Caco-2 (cell line): ENCODE measurements at regions not wholly inside any gene's neighbourhood (a gene's known extent, or its start where the extent isn't known, plus 50 kb on each side); places are given as distances from the start of the nearest gene placed in this dataset.

Source experiments
- BruUV-seq: library from RNA; stranded (reverse); fragments of 400-500 nt; replicated peaks from 2 replicates; lab custom pipeline; 2021; lab: Mats Ljungman, UMichigan
- CTCF ChIA-PET: fragments of 300-600 bp; sonication (Branson Sonifier 250); formaldehyde crosslinking; loops from one replicate; lab custom pipeline; 2022; ENCODE audit warnings: antibody characterized with exemption; lab: Charles Lee
- POLR2A ChIA-PET: fragments of 300-600 bp; sonication (Branson Sonifier 250); formaldehyde crosslinking; loops from one replicate; lab custom pipeline; 2022; ENCODE audit warnings: antibody characterized with exemption; lab: Charles Lee
- DNase-seq, 2 experiments: peaks; one replicate each; pipeline versions ENCODE4 v3.0.0 to v3.0.0-alpha.2; 2020 to 2022
- H3K27me3 ChIP-seq: replicated peaks from 2 replicates; pipeline ENCODE4 v1.6.0; 2011; ENCODE audit warnings: low read length; ENCODE audit not compliant: control insufficient read depth, insufficient read depth
- H3K36me3 ChIP-seq: 2 replicates; pipeline ENCODE4 v1.5.1; 2011; ENCODE audit warnings: low read length; ENCODE audit not compliant: control insufficient read depth, insufficient read depth
- H3K4me1 ChIP-seq: fragments of 250-450 bp; sonication (Bioruptor Pico); 2 replicates; pipeline ENCODE4 v1.5.1; 2020; ENCODE audit warnings: mild to moderate bottlenecking
- H3K4me3 ChIP-seq: 2 replicates; pipeline ENCODE4 v1.5.1; 2011; ENCODE audit warnings: low read depth, mild to moderate bottlenecking, control low read depth, low read length
- H3K9me3 ChIP-seq: fragments of 250-450 bp; sonication (Bioruptor Pico); 2 replicates; pipeline ENCODE4 v1.5.1; 2020; ENCODE audit warnings: mild to moderate bottlenecking, moderate library complexity
- H3K27ac Mint-ChIP-seq: one replicate; pipeline ENCODE4 v1.8.0; 2022; ENCODE audit warnings: mixed read lengths; ENCODE audit not compliant: unreplicated experiment
- H3K27me3 Mint-ChIP-seq: one replicate; pipeline ENCODE4 v1.8.0; 2022; ENCODE audit warnings: mixed read lengths; ENCODE audit not compliant: insufficient read depth, unreplicated experiment
- H3K36me3 Mint-ChIP-seq: one replicate; pipeline ENCODE4 v1.8.0; 2022; ENCODE audit warnings: mild to moderate bottlenecking, mixed read lengths; ENCODE audit not compliant: insufficient read depth, unreplicated experiment
- H3K4me1 Mint-ChIP-seq: one replicate; pipeline ENCODE4 v1.8.0; 2022; ENCODE audit warnings: low read depth, mixed read lengths; ENCODE audit not compliant: unreplicated experiment
- H3K4me3 Mint-ChIP-seq: one replicate; pipeline ENCODE4 v1.8.0; 2022; ENCODE audit warnings: mild to moderate bottlenecking, moderate library complexity, mixed read lengths; ENCODE audit not compliant: unreplicated experiment
- H3K9me3 Mint-ChIP-seq: one replicate; pipeline ENCODE4 v1.8.0; 2022; ENCODE audit warnings: mixed read lengths; ENCODE audit not compliant: unreplicated experiment
- CTCF ChIP-seq, 2 experiments: fragments of 200-600 bp in 1 of 2; IDR thresholded peaks; 1 replicate in 1 of 2; 2 replicates in 1 of 2; pipeline versions ENCODE4 v1.5.1 to v1.8.0; 2011 to 2022; ENCODE audit warnings: antibody characterized with exemption in 1 of 2, control low read depth in 1 of 2, inconsistent platforms in 1 of 2, low read depth in 1 of 2, low read length in 1 of 2, mild to moderate bottlenecking in 1 of 2, moderate library complexity in 1 of 2; ENCODE audit not compliant: insufficient read depth in 1 of 2, severe bottlenecking in 1 of 2, unreplicated experiment in 1 of 2
- intact Hi-C: fragments of 100-400 bp; cut with micrococcal nuclease; formaldehyde crosslinking; loops from one replicate; pipeline ENCODE4 v1.10.0; 2022; ENCODE audit not compliant: unreplicated experiment

GRCh38 chr19:27741236-27741635 lies 1471.7 kb downstream of the UQCRFS1 start:
- CTCF ChIA-PET: no interaction called here
- H3K27ac Mint-ChIP-seq: no peak overlapping the region

GRCh38 chr19:27740396-27740795 lies 1472.6 kb downstream of the UQCRFS1 start:
- Histone ChIP-seq H3K4me1 (no peaks in the 10 kb centered on the region), H3K27me3 (no peaks in the 10 kb centered on the region), H3K9me3 (0 out of 2 replicates have a peak, but pooled peaks cover 3% of the 10 kb centered on the region), H3K36me3 (no peaks in the 10 kb centered on the region), H3K4me3 (no peak overlapping the region)
- no peak for TF ChIP-seq CTCF (IDR thresholded peaks at IDR 0.05; ENCODE audit: insufficient read depth in 1 of 2, low read depth in 1 of 2, low read length in 1 of 2, severe bottlenecking in 1 of 2, unreplicated experiment in 1 of 2)
- ChIA-PET CTCF (no interaction called here), POLR2A (no interaction called here)
- Mint-ChIP-seq H3K9me3 (peaks cover 41% of the 10 kb centered on the region), H3K27ac (no peak overlapping the region), H3K36me3 (no peaks in the 10 kb centered on the region), H3K27me3 (no peaks in the 10 kb centered on the region), H3K4me1 (no peaks in the 10 kb centered on the region), H3K4me3 (no peak overlapping the region)
- BruUV-seq: no TSS peak
- intact Hi-C loops: no loop called here
- DNase-seq: no peak

More at GRCh38 chr19:27741236-27741635, 1471.7 kb downstream of the UQCRFS1 start:
- Histone ChIP-seq H3K4me3 (no peak overlapping the region), H3K27me3 (no peaks in the 10 kb centered on the region), H3K4me1 (no peaks in the 10 kb centered on the region), H3K36me3 (no peaks in the 10 kb centered on the region), H3K9me3 (0 out of 2 replicates have a peak, but pooled peaks cover 3% of the 10 kb centered on the region)
- peaks cover 39% of the 10 kb centered on the region for H3K9me3 Mint-ChIP-seq
- no peaks in the 10 kb centered on the region for H3K27me3 Mint-ChIP-seq
- no peak for DNase-seq
- no TSS peak for BruUV-seq
- no peak overlapping the region for H3K4me3 Mint-ChIP-seq
- POLR2A ChIA-PET: no interaction called here
- intact Hi-C loops: no loop called here
- TF ChIP-seq CTCF (IDR thresholded peaks at IDR 0.05; ENCODE audit: insufficient read depth in 1 of 2, low read depth in 1 of 2, low read length in 1 of 2, severe bottlenecking in 1 of 2, unreplicated experiment in 1 of 2): no peak
- H3K4me1 Mint-ChIP-seq: no peaks in the 10 kb centered on the region
- no peaks in the 10 kb centered on the region for H3K36me3 Mint-ChIP-seq

GRCh38 chr19:27738569-27739193 lies 1474.3 kb downstream of the UQCRFS1 start:
- Mint-ChIP-seq H3K27ac (no peak overlapping the region), H3K36me3 (no peaks in the 10 kb centered on the region), H3K4me1 (no peaks in the 10 kb centered on the region), H3K4me3 (no peak overlapping the region), H3K9me3 (peaks cover 58% of the 10 kb centered on the region), H3K27me3 (no peaks in the 10 kb centered on the region)
- Histone ChIP-seq H3K4me3 (no peak overlapping the region), H3K9me3 (0 out of 2 replicates have a peak, but pooled peaks cover 3% of the 10 kb centered on the region), H3K27me3 (no peaks in the 10 kb centered on the region), H3K36me3 (no peaks in the 10 kb centered on the region), H3K4me1 (no peaks in the 10 kb centered on the region)
- DNase-seq: no peak
- intact Hi-C loops: no loop called here
- ChIA-PET POLR2A (no interaction called here), CTCF (no interaction called here)
- no peak for TF ChIP-seq CTCF (IDR thresholded peaks at IDR 0.05; ENCODE audit: insufficient read depth in 1 of 2, low read depth in 1 of 2, low read length in 1 of 2, severe bottlenecking in 1 of 2, unreplicated experiment in 1 of 2)
- no TSS peak for BruUV-seq
